PFSK-1 (cell line): ENCODE measurements at regions not wholly inside any gene's neighbourhood (a gene's known extent, or its start where the extent isn't known, plus 50 kb on each side); places are given as distances from the start of the nearest gene placed in this dataset.

ENCODE experiments used
- FOXP2 ChIP-seq: optimal IDR thresholded peaks from 2 replicates; pipeline ENCODE3; 2011; ENCODE audit warnings: borderline replicate concordance, control low read depth, inconsistent platforms; ENCODE audit not compliant: insufficient read depth; ENCODE audit errors: extremely low read length, extremely low read depth
- POLR2AphosphoS5 ChIP-seq: IDR thresholded peaks from 2 replicates; pipeline ENCODE4 v1.6.1; 2012; ENCODE audit warnings: low read depth, mild to moderate bottlenecking, control low read depth, low read length, moderate library complexity
- REST ChIP-seq, 2 experiments: IDR thresholded peaks; 2 replicates each; pipeline versions ENCODE4 v1.6.1 to v1.8.0; 2011 to 2012; ENCODE audit warnings: low read depth in 2 of 2, low read length in 2 of 2, control low read depth in 1 of 2, inconsistent platforms in 1 of 2, mild to moderate bottlenecking in 1 of 2, moderate library complexity in 1 of 2; ENCODE audit not compliant: insufficient read depth in 1 of 2
- SIN3A ChIP-seq: IDR thresholded peaks from 2 replicates; pipeline ENCODE4 v1.6.1; 2012; ENCODE audit warnings: mild to moderate bottlenecking, low read length, moderate library complexity, borderline replicate concordance; ENCODE audit not compliant: insufficient read depth
- TAF1 ChIP-seq: IDR thresholded peaks from 2 replicates; pipeline ENCODE4 v1.6.1; 2012; ENCODE audit warnings: low read length, control low read depth, borderline replicate concordance; ENCODE audit not compliant: insufficient read depth

GRCh38 chr9:17863924-17864323, 285.1 kb downstream of the SH3GL2 start:
- TF ChIP-seq SIN3A (no peak), TAF1 (no peak), POLR2AphosphoS5 (no peak), REST (IDR thresholded peaks at IDR 0.05; ENCODE audit: insufficient read depth in 1 of 2, low read depth in 2 of 2, low read length in 2 of 2) (no peak), FOXP2 (no peak)

- TF ChIP-seq FOXP2 (no peak), SIN3A (no peak), REST (IDR thresholded peaks at IDR 0.05; ENCODE audit: insufficient read depth in 1 of 2, low read depth in 2 of 2, low read length in 2 of 2) (no peak), POLR2AphosphoS5 (no peak), TAF1 (no peak)
Measured at GRCh38 chr9:17864951-17865350, 286.1 kb downstream of the SH3GL2 start.

GRCh38 chr9:17865881-17866280, 287.0 kb downstream of the SH3GL2 start:
- TF ChIP-seq POLR2AphosphoS5 (no peak), TAF1 (no peak), FOXP2 (no peak), SIN3A (no peak), REST (IDR thresholded peaks at IDR 0.05; ENCODE audit: insufficient read depth in 1 of 2, low read depth in 2 of 2, low read length in 2 of 2) (no peak)

- TF ChIP-seq SIN3A (no peak), FOXP2 (no peak), REST (IDR thresholded peaks at IDR 0.05; ENCODE audit: insufficient read depth in 1 of 2, low read depth in 2 of 2, low read length in 2 of 2) (no peak), TAF1 (no peak), POLR2AphosphoS5 (no peak)
Measured at GRCh38 chr9:17870722-17871121, 291.9 kb downstream of the SH3GL2 start.

GRCh38 chr9:17871213-17871890, 292.5 kb downstream of the SH3GL2 start:
- TF ChIP-seq REST (IDR thresholded peaks at IDR 0.05; ENCODE audit: insufficient read depth in 1 of 2, low read depth in 2 of 2, low read length in 2 of 2) (no peak), SIN3A (no peak), FOXP2 (no peak), TAF1 (no peak), POLR2AphosphoS5 (no peak)
